Lower leg skin (tissue), 3 donors: ENCODE measurements at regions not wholly inside any gene's neighbourhood (a gene's known extent, or its start where the extent isn't known, plus 50 kb on each side); places are given as distances from the start of the nearest gene placed in this dataset.

Source experiments
- CTCF ChIP-seq, 3 donors: fragments of 450-650 bp; IDR thresholded peaks; one replicate each; pipeline ENCODE4 v1.5.1; 2016; ENCODE audit warnings: antibody characterized with exemption in 3 of 3, mild to moderate bottlenecking in 3 of 3, moderate library complexity in 2 of 3
- POLR2A ChIP-seq, 2 donors: fragments of 450-650 bp; IDR thresholded peaks; one replicate each; pipeline ENCODE4 v1.6.1; 2016 to 2017; ENCODE audit warnings: antibody characterized with exemption in 2 of 2, mild to moderate bottlenecking in 1 of 2, moderate library complexity in 1 of 2

- TF ChIP-seq CTCF (IDR thresholded peaks at IDR 0.05) (no peak), POLR2A (IDR thresholded peaks at IDR 0.05) (no peak)
Observed at GRCh38 chr6:44056392-44057237, 70.6 kb downstream of the MRPL14 start.
